Loucy (cell line): ENCODE measurements at regions not wholly inside any gene's neighbourhood (a gene's known extent, or its start where the extent isn't known, plus 50 kb on each side); places are given as distances from the start of the nearest gene placed in this dataset.

Source experiments
- H2AFZ ChIP-seq: fragments of 200-600 bp; sonication (generic); 2 replicates; pipeline ENCODE4 v1.6.0; 2016; ENCODE audit warnings: antibody characterized with exemption, mild to moderate bottlenecking, low read length, moderate library complexity
- H3F3A ChIP-seq: fragments of 200-600 bp; 2 replicates; pipeline ENCODE4 v1.6.0; 2016; ENCODE audit warnings: antibody characterized with exemption, low read depth, mild to moderate bottlenecking
- H3K27me3 ChIP-seq: fragments of 200-600 bp; sonication (generic); 2 replicates; pipeline ENCODE4 v1.6.1; 2014; ENCODE audit warnings: low read length, mild to moderate bottlenecking; ENCODE audit not compliant: insufficient read depth, poor library complexity, severe bottlenecking
- H3K36me3 ChIP-seq: fragments of 200-600 bp; sonication (generic); 2 replicates; pipeline ENCODE4 v1.6.1; 2016; ENCODE audit warnings: low read length; ENCODE audit not compliant: insufficient read depth
- H3K4me1 ChIP-seq: fragments of 200-600 bp; sonication (generic); 2 replicates; pipeline ENCODE4 v1.5.1; 2014; ENCODE audit warnings: low read length, mild to moderate bottlenecking; ENCODE audit not compliant: insufficient read depth, poor library complexity, severe bottlenecking
- H3K4me2 ChIP-seq: fragments of 200-600 bp; sonication (generic); 2 replicates; pipeline ENCODE4 v1.6.0; 2014; ENCODE audit warnings: antibody characterized with exemption, low read length, low read depth, mild to moderate bottlenecking; ENCODE audit not compliant: poor library complexity, severe bottlenecking
- H3K4me3 ChIP-seq: fragments of 200-600 bp; sonication (generic); 2 replicates; pipeline ENCODE4 v1.5.1; 2014; ENCODE audit warnings: low read length, mild to moderate bottlenecking, mixed read lengths; ENCODE audit not compliant: poor library complexity, severe bottlenecking
- H3K79me2 ChIP-seq: fragments of 200-600 bp; sonication (generic); 2 replicates; pipeline ENCODE4 v1.6.1; 2014; ENCODE audit warnings: low read length; ENCODE audit not compliant: insufficient read depth
- H3K9ac ChIP-seq: fragments of 200-600 bp; sonication (generic); 2 replicates; pipeline ENCODE4 v1.6.0; 2014; ENCODE audit warnings: mild to moderate bottlenecking, low read depth, low read length, moderate library complexity; ENCODE audit not compliant: poor library complexity, severe bottlenecking
- H3K9me2 ChIP-seq: fragments of 200-600 bp; sonication (generic); replicated peaks from 2 replicates; pipeline ENCODE4 v1.6.1; 2016; ENCODE audit warnings: low read depth, low read length, mixed read lengths
- H3K9me3 ChIP-seq: fragments of 200-600 bp; sonication (generic); 2 replicates; pipeline ENCODE4 v1.6.1; 2014; ENCODE audit warnings: mild to moderate bottlenecking, antibody characterized with exemption, low read length, low read depth; ENCODE audit not compliant: insufficient read depth
- H4K20me1 ChIP-seq: fragments of 200-600 bp; sonication (generic); 2 replicates; pipeline ENCODE4 v1.6.0; 2014; ENCODE audit warnings: antibody characterized with exemption, low read length, mild to moderate bottlenecking; ENCODE audit not compliant: insufficient read depth, poor library complexity, severe bottlenecking
- CTCF ChIP-seq: fragments of 200-600 bp; sonication (generic); conservative IDR thresholded peaks from 2 replicates; pipeline ENCODE4 v1.5.1; 2014; ENCODE audit warnings: mild to moderate bottlenecking, antibody characterized with exemption, low read length
- EZH2phosphoT487 ChIP-seq: fragments of 200-600 bp; IDR thresholded peaks from 2 replicates; pipeline ENCODE4 v1.6.1; 2018; ENCODE audit warnings: antibody characterized with exemption, mild to moderate bottlenecking, moderate library complexity, borderline replicate concordance

GRCh38 chr2:198488964-198489363, 684.6 kb downstream of the PLCL1 start:
- TF ChIP-seq EZH2phosphoT487 (no peak), CTCF (no peak)
- H3K9me2 ChIP-seq = no peaks in the 10 kb centered on the region
- no peaks in the 10 kb centered on the region for H4K20me1 ChIP-seq
- no peaks in the 10 kb centered on the region for H3K4me1 ChIP-seq
- no peaks in the 10 kb centered on the region for H3K36me3 ChIP-seq
- no peak overlapping the region for H3K9ac ChIP-seq
- no peaks in the 10 kb centered on the region for H3K27me3 ChIP-seq
- H3K79me2 ChIP-seq = no peaks in the 10 kb centered on the region
- H2AFZ ChIP-seq = no peak overlapping the region
- H3K4me3 ChIP-seq = no peak overlapping the region
- H3K9me3 ChIP-seq = no peaks in the 10 kb centered on the region
- no peaks in the 10 kb centered on the region for H3F3A ChIP-seq
- no peak overlapping the region for H3K4me2 ChIP-seq

GRCh38 chr2:198483051-198483450, 678.7 kb downstream of the PLCL1 start:
- H4K20me1 ChIP-seq = no peaks in the 10 kb centered on the region
- H3K9me2 ChIP-seq = no peaks in the 10 kb centered on the region
- no peaks in the 10 kb centered on the region for H3F3A ChIP-seq
- no peak overlapping the region for H3K4me2 ChIP-seq
- no peaks in the 10 kb centered on the region for H3K27me3 ChIP-seq
- H3K36me3 ChIP-seq = no peaks in the 10 kb centered on the region
- H3K4me1 ChIP-seq = no peaks in the 10 kb centered on the region
- no peaks in the 10 kb centered on the region for H3K9me3 ChIP-seq
- TF ChIP-seq EZH2phosphoT487 = no peak
- TF ChIP-seq CTCF = no peak
- H2AFZ ChIP-seq = no peak overlapping the region
- no peaks in the 10 kb centered on the region for H3K79me2 ChIP-seq
- no peak overlapping the region for H3K9ac ChIP-seq
- H3K4me3 ChIP-seq = no peak overlapping the region

- no peak overlapping the region for H2AFZ ChIP-seq
- no peak for TF ChIP-seq EZH2phosphoT487
- no peak for TF ChIP-seq CTCF
- no peak overlapping the region for H3K4me2 ChIP-seq
- H4K20me1 ChIP-seq = no peaks in the 10 kb centered on the region
- no peak overlapping the region for H3K4me3 ChIP-seq
- H3K9me2 ChIP-seq = no peaks in the 10 kb centered on the region
- no peaks in the 10 kb centered on the region for H3K27me3 ChIP-seq
- no peak overlapping the region for H3K9ac ChIP-seq
- H3K9me3 ChIP-seq = no peaks in the 10 kb centered on the region
- H3F3A ChIP-seq = no peaks in the 10 kb centered on the region
- no peaks in the 10 kb centered on the region for H3K4me1 ChIP-seq
- no peaks in the 10 kb centered on the region for H3K79me2 ChIP-seq
- H3K36me3 ChIP-seq = no peaks in the 10 kb centered on the region
These were observed 674.7 kb downstream of the PLCL1 start for GRCh38 chr2:198479065-198479464.
